HepG2 (cell line): ENCODE measurements at regions not wholly inside any gene's neighbourhood (a gene's known extent, or its start where the extent isn't known, plus 50 kb on each side); places are given as distances from the start of the nearest gene placed in this dataset.

ENCODE experiments used
- ATAC-seq: fragments of 200-7000 bp; cut with Tn5 transposase; 3 replicates; pipeline ENCODE4 v1.9.1; 2020; ENCODE audit warnings: mild to moderate bottlenecking, moderate library complexity
- BruUV-seq: library from RNA; stranded (reverse); fragments of 400-500 nt; replicated peaks from 2 replicates; lab custom pipeline; 2021; lab: Mats Ljungman, UMichigan
- CTCF ChIA-PET: fragments of 300-600 bp; formaldehyde crosslinking; extraction: SDS; loops from one replicate; lab custom pipeline; 2021; ENCODE audit warnings: low total read pairs, inconsistent platforms, low intra/inter-chr PET ratio; lab: Yijun Ruan, JAX
- POLR2A ChIA-PET: fragments of 350-600 bp; sonication (Branson Sonifier 250); formaldehyde crosslinking; loops from one replicate; lab custom pipeline; 2020; ENCODE audit warnings: antibody characterized with exemption, inconsistent platforms; lab: Yijun Ruan, JAX
- DNase-seq: peaks from one replicate; pipeline ENCODE4 v3.0.0-alpha.2; 2015; ENCODE audit warnings: low spot score
- FAIRE-seq: peaks from 3 replicates; lab custom pipeline; 2011; peaks lifted over from hg19 to GRCh38; lab: Jason Lieb, UNC
- H2AFZ ChIP-seq: one replicate; pipeline ENCODE4 v1.6.1; 2011; ENCODE audit warnings: low read length, inconsistent platforms
- H3K27ac ChIP-seq: fragments of 300-600 bp; 3 replicates; pipeline ENCODE4 v1.8.0; 2011; ENCODE audit warnings: mixed run types, mild to moderate bottlenecking, mixed read lengths, low read length, inconsistent platforms; ENCODE audit not compliant: insufficient read depth; ENCODE audit errors: extremely low read length
- H3K27me3 ChIP-seq, 2 experiments: fragments of 200-600 bp in 1 of 2; 2 replicates in 1 of 2; 3 replicates in 1 of 2; pipeline versions ENCODE4 v1.6.0 to v1.8.0; 2011; ENCODE audit warnings: low read length in 2 of 2, mild to moderate bottlenecking in 2 of 2, moderate library complexity in 2 of 2, inconsistent platforms in 1 of 2; ENCODE audit not compliant: insufficient read depth in 2 of 2, control insufficient read depth in 1 of 2
- H3K36me3 ChIP-seq, 2 experiments: fragments of 200-600 bp in 1 of 2; replicated peaks in 1 of 2; 2 replicates in 1 of 2; 3 replicates in 1 of 2; pipeline versions ENCODE4 v1.5.1 to v1.8.0; 2011; ENCODE audit warnings: low read length in 2 of 2, inconsistent platforms in 1 of 2; ENCODE audit not compliant: insufficient read depth in 2 of 2, control insufficient read depth in 1 of 2
- H3K4me1 ChIP-seq: 2 replicates; pipeline ENCODE4 v1.5.1; 2012; ENCODE audit warnings: low read length, inconsistent platforms; ENCODE audit not compliant: insufficient read depth
- H3K4me2 ChIP-seq: 2 replicates; pipeline ENCODE4 v1.6.0; 2011; ENCODE audit warnings: low read depth, low read length, inconsistent platforms
- H3K4me3 ChIP-seq, 3 experiments: fragments of 200-600 bp in 1 of 3; sonication (generic), shearing (Covaris generic) in 1 of 3; replicated peaks in 1 of 3; 2 replicates each; pipeline ENCODE4 v1.5.1; 2011 to 2016; ENCODE audit warnings: low read length in 3 of 3, inconsistent platforms in 2 of 3, low read depth in 2 of 3, mild to moderate bottlenecking in 2 of 3, control low read depth in 1 of 3, mixed read lengths in 1 of 3; ENCODE audit not compliant: insufficient read depth in 1 of 3
- H3K79me2 ChIP-seq: one replicate; pipeline ENCODE4 v1.6.1; 2011; ENCODE audit warnings: low read length, inconsistent platforms; ENCODE audit not compliant: insufficient read depth
- H3K9ac ChIP-seq: 2 replicates; pipeline ENCODE4 v1.6.0; 2011; ENCODE audit warnings: mild to moderate bottlenecking, low read depth, low read length, inconsistent platforms; ENCODE audit not compliant: insufficient read depth
- H3K9me3 ChIP-seq: 2 replicates; pipeline ENCODE4 v1.5.1; 2012; ENCODE audit warnings: mild to moderate bottlenecking, low read length
- H4K20me1 ChIP-seq: 2 replicates; pipeline ENCODE4 v1.6.0; 2011; ENCODE audit warnings: inconsistent platforms, mild to moderate bottlenecking, low read length, moderate library complexity; ENCODE audit not compliant: insufficient read depth
- FOXA3 ChIP-seq: IDR thresholded peaks from 2 replicates; pipeline ENCODE4 v1.6.1; 2016; ENCODE audit warnings: missing genetic modification reagents, missing compliant biosample characterization
- HOXA5 ChIP-seq: sonication (generic); formaldehyde crosslinking; IDR thresholded peaks from 2 replicates; pipeline ENCODE4 v1.4.0; 2020; ENCODE audit warnings: missing genetic modification reagents
- POLR2AphosphoS5 ChIP-seq: IDR thresholded peaks from 2 replicates; pipeline ENCODE4 v1.6.1; 2012; ENCODE audit warnings: low read depth, low read length
- ZBTB7A ChIP-seq: sonication (generic); formaldehyde crosslinking; IDR thresholded peaks from 2 replicates; pipeline ENCODE4 v1.8.0; 2022; ENCODE audit warnings: mild to moderate bottlenecking, missing genetic modification reagents
- ZFP36L2 ChIP-seq: sonication (generic); formaldehyde crosslinking; IDR thresholded peaks from 2 replicates; pipeline ENCODE4 v1.4.0; 2020; ENCODE audit warnings: missing genetic modification reagents
- ZMYM3 ChIP-seq: sonication (generic); formaldehyde crosslinking; IDR thresholded peaks from 2 replicates; pipeline ENCODE4 v1.5.1; 2020; ENCODE audit warnings: mild to moderate bottlenecking, missing genetic modification reagents
- ZNF44 ChIP-seq: sonication (generic); formaldehyde crosslinking; IDR thresholded peaks from 2 replicates; pipeline ENCODE4 v1.5.1; 2020; ENCODE audit warnings: mild to moderate bottlenecking, missing genetic modification reagents
- ZNF772 ChIP-seq: sonication (generic); formaldehyde crosslinking; IDR thresholded peaks from 2 replicates; pipeline ENCODE4 v1.5.0; 2020; ENCODE audit warnings: mild to moderate bottlenecking, missing genetic modification reagents
- in situ Hi-C: cut with HindIII; loops from 2 replicates; pipeline ENCODE4 v1.10.0; 2017; ENCODE audit warnings: low pct_unique_long_range_greater_than_20kb; ENCODE audit not compliant: extremely low pct_ligation_motif_present
- intact Hi-C: fragments of 100-400 bp; cut with micrococcal nuclease; formaldehyde crosslinking; loops from one replicate; pipeline ENCODE4 v1.10.0; 2022; ENCODE audit not compliant: unreplicated experiment
- TF ChIP-seq, protein P1 (sequence below): sonication (generic); formaldehyde crosslinking; IDR thresholded peaks from 2 replicates; pipeline ENCODE4 v1.4.0; 2020; ENCODE audit warnings: missing genetic modification reagents, borderline replicate concordance
- TF ChIP-seq, protein P2 (sequence below): sonication (generic); formaldehyde crosslinking; IDR thresholded peaks from 2 replicates; pipeline ENCODE4 v1.5.0; 2020; ENCODE audit warnings: mild to moderate bottlenecking, missing genetic modification reagents
- TF ChIP-seq, protein P3 (sequence below): sonication (generic); formaldehyde crosslinking; conservative IDR thresholded peaks from 2 replicates; pipeline ENCODE4 v1.4.0; 2020; ENCODE audit warnings: missing genetic modification reagents

DNA sequence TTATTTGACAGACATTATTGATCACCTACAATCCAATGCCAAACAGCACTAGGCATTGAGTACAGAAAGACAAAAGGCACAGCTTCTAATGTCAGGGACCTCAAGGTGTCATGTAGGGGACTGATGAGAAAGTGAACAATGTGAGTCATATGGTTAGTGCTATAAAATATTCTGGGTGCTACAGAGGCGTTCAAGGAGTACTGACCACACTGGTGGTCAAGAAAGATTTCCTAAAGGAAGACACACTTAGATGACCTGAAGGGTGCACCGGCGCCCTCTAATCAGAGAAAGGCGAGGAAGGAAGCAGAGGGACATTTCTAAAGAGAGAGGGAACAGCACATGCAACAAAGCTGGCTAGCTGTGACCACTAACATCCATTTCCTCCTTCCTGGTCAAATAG lies 64.9 kb upstream of the F3 start (continued):
- TF ChIP-seq, protein P1, sequence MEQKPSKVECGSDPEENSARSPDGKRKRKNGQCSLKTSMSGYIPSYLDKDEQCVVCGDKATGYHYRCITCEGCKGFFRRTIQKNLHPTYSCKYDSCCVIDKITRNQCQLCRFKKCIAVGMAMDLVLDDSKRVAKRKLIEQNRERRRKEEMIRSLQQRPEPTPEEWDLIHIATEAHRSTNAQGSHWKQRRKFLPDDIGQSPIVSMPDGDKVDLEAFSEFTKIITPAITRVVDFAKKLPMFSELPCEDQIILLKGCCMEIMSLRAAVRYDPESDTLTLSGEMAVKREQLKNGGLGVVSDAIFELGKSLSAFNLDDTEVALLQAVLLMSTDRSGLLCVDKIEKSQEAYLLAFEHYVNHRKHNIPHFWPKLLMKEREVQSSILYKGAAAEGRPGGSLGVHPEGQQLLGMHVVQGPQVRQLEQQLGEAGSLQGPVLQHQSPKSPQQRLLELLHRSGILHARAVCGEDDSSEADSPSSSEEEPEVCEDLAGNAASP: no peak
- TF ChIP-seq ZNF772: no peak
- no peak for TF ChIP-seq ZFP36L2
- TF ChIP-seq ZNF44 (CRISPR knock-in tag): no peak
- TF ChIP-seq FOXA3 (CRISPR knock-in tag): no peak
- TF ChIP-seq HOXA5: no peak
- no peak for TF ChIP-seq POLR2AphosphoS5
- TF ChIP-seq, protein P2, sequence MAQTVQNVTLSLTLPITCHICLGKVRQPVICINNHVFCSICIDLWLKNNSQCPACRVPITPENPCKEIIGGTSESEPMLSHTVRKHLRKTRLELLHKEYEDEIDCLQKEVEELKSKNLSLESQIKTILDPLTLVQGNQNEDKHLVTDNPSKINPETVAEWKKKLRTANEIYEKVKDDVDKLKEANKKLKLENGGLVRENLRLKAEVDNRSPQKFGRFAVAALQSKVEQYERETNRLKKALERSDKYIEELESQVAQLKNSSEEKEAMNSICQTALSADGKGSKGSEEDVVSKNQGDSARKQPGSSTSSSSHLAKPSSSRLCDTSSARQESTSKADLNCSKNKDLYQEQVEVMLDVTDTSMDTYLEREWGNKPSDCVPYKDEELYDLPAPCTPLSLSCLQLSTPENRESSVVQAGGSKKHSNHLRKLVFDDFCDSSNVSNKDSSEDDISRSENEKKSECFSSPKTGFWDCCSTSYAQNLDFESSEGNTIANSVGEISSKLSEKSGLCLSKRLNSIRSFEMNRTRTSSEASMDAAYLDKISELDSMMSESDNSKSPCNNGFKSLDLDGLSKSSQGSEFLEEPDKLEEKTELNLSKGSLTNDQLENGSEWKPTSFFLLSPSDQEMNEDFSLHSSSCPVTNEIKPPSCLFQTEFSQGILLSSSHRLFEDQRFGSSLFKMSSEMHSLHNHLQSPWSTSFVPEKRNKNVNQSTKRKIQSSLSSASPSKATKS (CRISPR knock-in tag): no peak
- TF ChIP-seq ZBTB7A (CRISPR knock-in tag): no peak

DNA sequence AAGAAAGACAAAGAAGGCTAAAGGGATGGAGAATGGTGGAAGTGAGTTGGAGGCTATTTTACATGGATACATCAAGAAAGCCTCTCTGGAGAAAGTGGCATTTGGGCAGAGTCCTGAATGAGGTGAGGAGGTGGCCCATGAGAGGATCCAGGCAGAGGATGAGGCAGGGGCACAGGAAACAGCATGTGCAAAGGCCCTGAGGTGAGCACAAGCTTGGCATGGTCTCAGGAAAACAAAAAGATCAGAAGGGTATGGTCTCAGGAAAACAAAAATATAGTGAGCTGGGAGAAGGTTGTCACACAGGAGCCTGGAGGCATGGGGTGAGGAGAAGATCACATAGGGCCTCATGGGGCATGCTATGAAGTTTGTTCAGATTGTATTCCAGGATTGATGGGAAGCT lies 62.1 kb upstream of the F3 start:
- ATAC-seq (no peak), FAIRE-seq (no peak), DNase-seq (no peak)
- intact Hi-C loops (no loop called here), in situ Hi-C loops (loop anchor here (10.0 kb wide), 1 partner anchor 201 kb away; no protein-coding TSS in a partner anchor)
- Histone ChIP-seq H2AFZ (no peak overlapping the region), H3K27ac (no peak overlapping the region), H3K4me1 (peaks cover 51% of the 10 kb centered on the region), H3K4me2 (no peak overlapping the region), H3K36me3 (no peaks in the 10 kb centered on the region), H3K9me3 (no peaks in the 10 kb centered on the region), H3K9ac (no peak overlapping the region), H3K79me2 (no peaks in the 10 kb centered on the region), H4K20me1 (no peaks in the 10 kb centered on the region), H3K27me3 (no peaks in the 10 kb centered on the region), H3K4me3 (no peak overlapping the region)
- CTCF ChIA-PET: no interaction called here
- 0 out of 2 replicates have a peak, but pooled peaks have one; percentile 14 for TF ChIP-seq ZMYM3 (CRISPR knock-in tag)
- TF ChIP-seq, protein P3, sequence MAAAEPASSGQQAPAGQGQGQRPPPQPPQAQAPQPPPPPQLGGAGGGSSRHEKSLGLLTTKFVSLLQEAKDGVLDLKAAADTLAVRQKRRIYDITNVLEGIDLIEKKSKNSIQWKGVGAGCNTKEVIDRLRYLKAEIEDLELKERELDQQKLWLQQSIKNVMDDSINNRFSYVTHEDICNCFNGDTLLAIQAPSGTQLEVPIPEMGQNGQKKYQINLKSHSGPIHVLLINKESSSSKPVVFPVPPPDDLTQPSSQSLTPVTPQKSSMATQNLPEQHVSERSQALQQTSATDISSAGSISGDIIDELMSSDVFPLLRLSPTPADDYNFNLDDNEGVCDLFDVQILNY (CRISPR knock-in tag): no peak
- no TSS peak for BruUV-seq
- POLR2A ChIA-PET: no interaction called here
